H1 (cell line): ENCODE measurements at regions not wholly inside any gene's neighbourhood (a gene's known extent, or its start where the extent isn't known, plus 50 kb on each side); places are given as distances from the start of the nearest gene placed in this dataset.

Source experiments
- CTCF ChIA-PET: fragments of 300-600 bp; sonication (Branson Sonifier 250); formaldehyde crosslinking; loops from one replicate; lab custom pipeline; 2021; ENCODE audit not compliant: partially characterized antibody; lab: Charles Lee
- POLR2A ChIA-PET: fragments of 300-600 bp; sonication (Branson Sonifier 250); formaldehyde crosslinking; loops from one replicate; lab custom pipeline; 2021; ENCODE audit warnings: inconsistent platforms; ENCODE audit not compliant: partially characterized antibody; lab: Charles Lee
- DNase-seq, 2 experiments: peaks; one replicate each; pipeline versions ENCODE4 v3.0.0 to v3.0.0-alpha.2; 2010 to 2022; ENCODE audit warnings: low spot score in 2 of 2, low read depth in 1 of 2, mixed read lengths in 1 of 2
- FAIRE-seq: peaks from 2 replicates; lab custom pipeline; 2011; peaks lifted over from hg19 to GRCh38; lab: Jason Lieb, UNC
- H2AFZ ChIP-seq: 2 replicates; pipeline ENCODE4 v1.8.1; 2012; ENCODE audit warnings: low read length, inconsistent platforms
- H2AK5ac ChIP-seq: 2 replicates; pipeline ENCODE4 v1.6.1; 2013; ENCODE audit warnings: low read depth, low read length
- H2BK120ac ChIP-seq: replicated peaks from 2 replicates; pipeline ENCODE3; 2013; ENCODE audit warnings: low read depth, low read length, inconsistent platforms
- H2BK12ac ChIP-seq: 2 replicates; pipeline ENCODE4 v1.6.1; 2013; ENCODE audit warnings: low read depth, low read length
- H2BK15ac ChIP-seq: 2 replicates; pipeline ENCODE4 v1.6.1; 2013; ENCODE audit warnings: low read length
- H2BK20ac ChIP-seq: 2 replicates; pipeline ENCODE4 v1.6.1; 2013; ENCODE audit warnings: low read length
- H2BK5ac ChIP-seq: 2 replicates; pipeline ENCODE4 v1.6.1; 2013; ENCODE audit warnings: low read depth, low read length
- H3K14ac ChIP-seq: 2 replicates; pipeline ENCODE4 v1.6.1; 2013; ENCODE audit warnings: inconsistent platforms; ENCODE audit not compliant: insufficient read length
- H3K18ac ChIP-seq: 2 replicates; pipeline ENCODE4 v1.6.1; 2013; ENCODE audit warnings: low read length; ENCODE audit errors: extremely low read depth
- H3K23ac ChIP-seq: 2 replicates; pipeline ENCODE4 v1.6.1; 2013; ENCODE audit warnings: inconsistent platforms; ENCODE audit not compliant: insufficient read length
- H3K23me2 ChIP-seq: 2 replicates; pipeline ENCODE4 v1.6.1; 2013; ENCODE audit warnings: low read depth, low read length
- H3K27ac ChIP-seq: 2 replicates; pipeline ENCODE4 v1.6.1; 2011; ENCODE audit warnings: low read depth, low read length, inconsistent platforms
- H3K27me3 ChIP-seq, 4 experiments: replicated peaks in 1 of 4; 1 replicate in 1 of 4; 2 replicates in 3 of 4; pipeline versions ENCODE4 v1.6.1 to v1.8.1; 2011 to 2013; ENCODE audit warnings: low read length in 3 of 4, mild to moderate bottlenecking in 3 of 4, inconsistent platforms in 2 of 4, mixed read lengths in 2 of 4, moderate library complexity in 1 of 4; ENCODE audit not compliant: control insufficient read depth in 3 of 4, insufficient read depth in 3 of 4; ENCODE audit errors: extremely low read depth in 1 of 4
- H3K36me3 ChIP-seq, 4 experiments: 2 replicates each; pipeline versions ENCODE4 v1.6.1 to v1.8.1; 2011 to 2013; ENCODE audit warnings: mild to moderate bottlenecking in 4 of 4, low read length in 3 of 4, moderate library complexity in 2 of 4, control low read depth in 1 of 4, inconsistent platforms in 1 of 4; ENCODE audit not compliant: insufficient read depth in 4 of 4, control insufficient read depth in 2 of 4
- H3K4ac ChIP-seq: replicated peaks from 2 replicates; pipeline ENCODE3; 2013; ENCODE audit warnings: low read length, low read depth, mixed read lengths, inconsistent platforms; ENCODE audit not compliant: insufficient read length
- H3K4me1 ChIP-seq, 4 experiments: replicated peaks in 1 of 4; 1 replicate in 1 of 4; 2 replicates in 3 of 4; pipeline versions ENCODE4 v1.6.1 to v1.8.1; 2011 to 2013; ENCODE audit warnings: low read length in 3 of 4, inconsistent platforms in 2 of 4, mixed read lengths in 1 of 4; ENCODE audit not compliant: insufficient read depth in 4 of 4, control insufficient read depth in 3 of 4
- H3K4me2 ChIP-seq, 2 experiments: 2 replicates each; pipeline versions ENCODE4 v1.6.1 to v1.8.1; 2011 to 2013; ENCODE audit warnings: low read depth in 2 of 2, low read length in 2 of 2, control low read depth in 1 of 2, inconsistent platforms in 1 of 2, mild to moderate bottlenecking in 1 of 2; ENCODE audit not compliant: insufficient read depth in 1 of 2
- H3K4me3 ChIP-seq, 4 experiments: fragments of 200-600, 300-600 bp in 1 of 4; sonication (generic), shearing (Covaris generic), sonication (Bioruptor Twin) in 1 of 4; 2 replicates each; pipeline versions ENCODE4 v1.5.1 to v1.8.1; 2011 to 2016; ENCODE audit warnings: low read length in 4 of 4, low read depth in 3 of 4, control low read depth in 2 of 4, inconsistent platforms in 2 of 4, mild to moderate bottlenecking in 2 of 4, mixed read lengths in 1 of 4, moderate library complexity in 1 of 4; ENCODE audit not compliant: insufficient read depth in 2 of 4; ENCODE audit errors: extremely low read depth in 1 of 4
- H3K56ac ChIP-seq: replicated peaks from 2 replicates; pipeline ENCODE3; 2013; ENCODE audit warnings: low read depth, mild to moderate bottlenecking, mixed read lengths, low read length, inconsistent platforms; ENCODE audit not compliant: insufficient read length
- H3K79me1 ChIP-seq: 2 replicates; pipeline ENCODE4 v1.6.1; 2013; ENCODE audit warnings: low read depth, low read length, control low read depth
- H3K79me2 ChIP-seq, 2 experiments: 2 replicates each; pipeline versions ENCODE4 v1.6.1 to v1.8.1; 2012 to 2013; ENCODE audit warnings: low read length in 2 of 2, mild to moderate bottlenecking in 2 of 2, inconsistent platforms in 1 of 2; ENCODE audit not compliant: insufficient read depth in 2 of 2, control insufficient read depth in 1 of 2
- H3K9ac ChIP-seq, 4 experiments: replicated peaks in 1 of 4; 1 replicate in 1 of 4; 2 replicates in 3 of 4; pipeline versions ENCODE4 v1.6.1 to v1.8.1; 2011 to 2013; ENCODE audit warnings: low read depth in 3 of 4, low read length in 3 of 4, control low read depth in 2 of 4, mild to moderate bottlenecking in 2 of 4, moderate library complexity in 2 of 4, inconsistent platforms in 1 of 4; ENCODE audit errors: extremely low read depth in 1 of 4
- H3K9me3 ChIP-seq, 2 experiments: 2 replicates each; pipeline versions ENCODE4 v1.6.1 to v1.8.1; 2012 to 2013; ENCODE audit warnings: mild to moderate bottlenecking in 2 of 2, moderate library complexity in 2 of 2, control low read depth in 1 of 2, inconsistent platforms in 1 of 2, low read depth in 1 of 2, low read length in 1 of 2, mixed read lengths in 1 of 2; ENCODE audit not compliant: insufficient read depth in 2 of 2
- H4K20me1 ChIP-seq, 2 experiments: replicated peaks in 1 of 2; 2 replicates each; pipeline versions ENCODE3 to v1.8.1; 2011 to 2013; ENCODE audit warnings: inconsistent platforms in 2 of 2, low read length in 2 of 2, mild to moderate bottlenecking in 1 of 2; ENCODE audit not compliant: insufficient read depth in 2 of 2, control insufficient read depth in 1 of 2
- H4K5ac ChIP-seq: 2 replicates; pipeline ENCODE4 v1.6.1; 2013; ENCODE audit warnings: low read length, low read depth, mixed read lengths, inconsistent platforms; ENCODE audit not compliant: insufficient read length
- H4K8ac ChIP-seq: 2 replicates; pipeline ENCODE4 v1.8.0; 2013; ENCODE audit warnings: mild to moderate bottlenecking, moderate library complexity, low read length, inconsistent platforms; ENCODE audit not compliant: insufficient read depth; ENCODE audit errors: extremely low read depth
- H4K91ac ChIP-seq: replicated peaks from 2 replicates; pipeline ENCODE3; 2013; ENCODE audit warnings: low read length, mixed read lengths, inconsistent platforms; ENCODE audit not compliant: insufficient read length
- ASH2L ChIP-seq: fragments of 200-600, 300-600 bp; sonication (generic); IDR thresholded peaks from one replicate; pipeline ENCODE4 v1.7.1; 2017; ENCODE audit warnings: low read length
- CTBP2 ChIP-seq: IDR thresholded peaks from 2 replicates; pipeline ENCODE4 v1.7.0; 2011; ENCODE audit warnings: borderline replicate concordance, mild to moderate bottlenecking, moderate library complexity, mixed read lengths, low read length; ENCODE audit not compliant: insufficient read depth, insufficient read length
- EP300 ChIP-seq, 2 experiments: IDR thresholded peaks; 1 replicate in 1 of 2; 2 replicates in 1 of 2; pipeline ENCODE4 v1.6.1; 2011 to 2012; ENCODE audit warnings: low read depth in 2 of 2, low read length in 2 of 2, mild to moderate bottlenecking in 2 of 2, borderline replicate concordance in 1 of 2, inconsistent platforms in 1 of 2, moderate library complexity in 1 of 2
- EZH2 ChIP-seq: fragments of 200-600 bp; sonication (generic); IDR thresholded peaks from 2 replicates; pipeline ENCODE4 v1.7.1; 2012; ENCODE audit warnings: low read depth, mild to moderate bottlenecking, moderate library complexity, low read length, inconsistent platforms; ENCODE audit not compliant: severe bottlenecking
- KDM1A ChIP-seq: fragments of 200-600, 300-600 bp; sonication (generic); IDR thresholded peaks from 2 replicates; pipeline ENCODE4 v1.7.1; 2016; ENCODE audit warnings: mild to moderate bottlenecking, low read length, borderline replicate concordance
- PHF8 ChIP-seq: fragments of 200-600 bp; sonication (generic); conservative IDR thresholded peaks from 2 replicates; pipeline ENCODE4 v1.7.1; 2012; ENCODE audit warnings: low read depth, mild to moderate bottlenecking, inconsistent platforms, low read length, moderate library complexity
- RBBP5 ChIP-seq: IDR thresholded peaks from 2 replicates; pipeline ENCODE4 v1.7.1; 2012; ENCODE audit warnings: low read depth, mild to moderate bottlenecking, inconsistent platforms, low read length, moderate library complexity, borderline replicate concordance
- RNF2 ChIP-seq: fragments of 200-900, 300-1000 bp; sonication (generic); IDR thresholded peaks from 2 replicates; pipeline ENCODE4 v1.7.1; 2016; ENCODE audit warnings: borderline replicate concordance, low read depth, mild to moderate bottlenecking, antibody characterized with exemption, low read length; ENCODE audit not compliant: poor library complexity, severe bottlenecking; ENCODE audit errors: missing control alignments
- SAP30 ChIP-seq: fragments of 300-600 bp; sonication (generic); IDR thresholded peaks from 2 replicates; pipeline ENCODE4 v1.7.1; 2012; ENCODE audit warnings: low read length, moderate library complexity, mild to moderate bottlenecking, inconsistent platforms; ENCODE audit not compliant: insufficient read depth, insufficient replicate concordance
- SIRT6 ChIP-seq: IDR thresholded peaks from one replicate; pipeline ENCODE4 v1.7.1; 2012; ENCODE audit warnings: low read length, inconsistent platforms
- SIX5 ChIP-seq: IDR thresholded peaks from 2 replicates; pipeline ENCODE4 v1.6.1; 2011; ENCODE audit warnings: mild to moderate bottlenecking, low read depth, low read length
- TAF1 ChIP-seq: IDR thresholded peaks from 2 replicates; pipeline ENCODE4 v1.6.1; 2011; ENCODE audit warnings: mild to moderate bottlenecking, low read depth, low read length
- WGBS, 2 experiments: shearing (Covaris generic) in 1 of 2; methylation state at CpG; one replicate each; pipeline versions ENCODE4 v1.1.6 to v1.1.7; 2013 to 2015; ENCODE audit warnings: low lambda C conversion rate in 2 of 2, mixed read lengths in 2 of 2, inconsistent platforms in 1 of 2, low coverage in 1 of 2, missing lambda C conversion rate in 1 of 2; ENCODE audit not compliant: insufficient replicate concordance in 2 of 2, insufficient coverage in 1 of 2, insufficient read length in 1 of 2; ENCODE audit errors: extremely low coverage in 1 of 2, missing lambda C conversion rate in 1 of 2; 5-methylcytosine and 5-hydroxymethylcytosine counted together
- TF ChIP-seq, protein P1 (sequence below): IDR thresholded peaks from 2 replicates; pipeline ENCODE4 v1.6.1; 2011; ENCODE audit warnings: low read depth, mild to moderate bottlenecking, low read length; ENCODE audit not compliant: insufficient read depth

DNA sequence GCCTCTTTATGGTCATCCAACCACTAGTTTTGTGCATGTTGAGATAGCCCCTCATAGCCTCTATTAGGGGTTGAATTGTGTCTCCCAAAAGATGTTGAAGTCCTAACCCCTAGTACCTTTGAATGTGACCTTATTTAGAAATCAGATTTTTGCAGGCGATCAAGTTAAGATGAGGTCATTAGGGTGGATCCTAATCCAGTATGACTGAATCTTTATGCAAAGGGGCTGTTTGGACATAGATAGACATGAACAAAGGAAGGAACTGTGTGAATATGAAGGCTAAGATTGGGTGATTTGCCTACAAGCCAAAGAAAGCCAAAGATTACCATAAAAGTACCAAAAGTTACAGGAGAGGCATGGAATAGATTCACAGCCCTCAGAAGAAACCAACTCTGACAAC, 209.6 kb downstream of the NUAK1 start:
- H2BK15ac ChIP-seq = no peak overlapping the region
- H3K4me3 ChIP-seq = no peak overlapping the region
- CTCF ChIA-PET = interaction anchor here (0.6 kb wide), 1 partner anchor 70 kb away, joined by 3 read pairs; no protein-coding TSS in a partner anchor
- TF ChIP-seq PHF8 (no peak), EP300 (IDR thresholded peaks at IDR 0.05; ENCODE audit: borderline replicate concordance in 1 of 2, low read depth in 2 of 2, low read length in 2 of 2) (no peak), ASH2L (no peak), KDM1A (no peak), SIX5 (no peak), TAF1 (no peak), SIRT6 (no peak), RNF2 (no peak), SAP30 (no peak), RBBP5 (no peak), EZH2 (no peak), CTBP2 (no peak)
- TF ChIP-seq, protein P1, sequence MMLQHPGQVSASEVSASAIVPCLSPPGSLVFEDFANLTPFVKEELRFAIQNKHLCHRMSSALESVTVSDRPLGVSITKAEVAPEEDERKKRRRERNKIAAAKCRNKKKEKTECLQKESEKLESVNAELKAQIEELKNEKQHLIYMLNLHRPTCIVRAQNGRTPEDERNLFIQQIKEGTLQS = no peak

More for the DNA sequence above, 209.6 kb downstream of the NUAK1 start:
- no peak for DNase-seq
- H3K18ac ChIP-seq = no peak overlapping the region
- H2BK5ac ChIP-seq = no peak overlapping the region
- H3K9ac ChIP-seq = no peak overlapping the region
- no peak overlapping the region for H3K4me2 ChIP-seq
- H4K8ac ChIP-seq = no peak overlapping the region
- 92% methylated on average over 1 of the region's 1 CpG; no CpG with 5 or more reads in 1 of the 2 experiments for WGBS, 2 experiments
- no peak overlapping the region for H3K56ac ChIP-seq
- H3K79me1 ChIP-seq = no peaks in the 10 kb centered on the region
- no peaks in the 10 kb centered on the region for H3K36me3 ChIP-seq
- H2BK20ac ChIP-seq = no peak overlapping the region
- no peaks in the 10 kb centered on the region for H4K20me1 ChIP-seq
- POLR2A ChIA-PET = no interaction called here
- no peak overlapping the region for H2BK12ac ChIP-seq
- H3K23me2 ChIP-seq = peaks cover 2% of the 10 kb centered on the region; the same call in 1 of the 2 replicates
- H3K4ac ChIP-seq = no peak overlapping the region
- H3K79me2 ChIP-seq = no peaks in the 10 kb centered on the region
- H3K4me1 ChIP-seq = peaks cover 0 to 7% (median 4%) of the 10 kb centered on the region in 4 experiments; a peak in 3 of 7 replicates
- no peak overlapping the region for H2AK5ac ChIP-seq
- H3K14ac ChIP-seq = no peak overlapping the region
- no peaks in the 10 kb centered on the region for H3K9me3 ChIP-seq
- no peak overlapping the region for H4K91ac ChIP-seq
- no peak overlapping the region for H3K27ac ChIP-seq
- no peak for FAIRE-seq
- H4K5ac ChIP-seq = no peak overlapping the region
- no peaks in the 10 kb centered on the region for H3K27me3 ChIP-seq
- H2AFZ ChIP-seq = no peak overlapping the region
- no peak overlapping the region for H2BK120ac ChIP-seq
- H3K23ac ChIP-seq = no peak overlapping the region
